GM12872 (cell line): ENCODE measurements at regions not wholly inside any gene's neighbourhood (a gene's known extent, or its start where the extent isn't known, plus 50 kb on each side); places are given as distances from the start of the nearest gene placed in this dataset.

ENCODE experiments used
- TF ChIP-seq, protein P1 (sequence below): IDR thresholded peaks from 3 replicates; pipeline ENCODE4 v1.5.1; 2011; ENCODE audit warnings: low read depth, mild to moderate bottlenecking, low read length, moderate library complexity; ENCODE audit not compliant: insufficient read depth

GRCh38 chr2:188850786-188851185, 123.4 kb upstream of the COL3A1 start:
- TF ChIP-seq, protein P1, sequence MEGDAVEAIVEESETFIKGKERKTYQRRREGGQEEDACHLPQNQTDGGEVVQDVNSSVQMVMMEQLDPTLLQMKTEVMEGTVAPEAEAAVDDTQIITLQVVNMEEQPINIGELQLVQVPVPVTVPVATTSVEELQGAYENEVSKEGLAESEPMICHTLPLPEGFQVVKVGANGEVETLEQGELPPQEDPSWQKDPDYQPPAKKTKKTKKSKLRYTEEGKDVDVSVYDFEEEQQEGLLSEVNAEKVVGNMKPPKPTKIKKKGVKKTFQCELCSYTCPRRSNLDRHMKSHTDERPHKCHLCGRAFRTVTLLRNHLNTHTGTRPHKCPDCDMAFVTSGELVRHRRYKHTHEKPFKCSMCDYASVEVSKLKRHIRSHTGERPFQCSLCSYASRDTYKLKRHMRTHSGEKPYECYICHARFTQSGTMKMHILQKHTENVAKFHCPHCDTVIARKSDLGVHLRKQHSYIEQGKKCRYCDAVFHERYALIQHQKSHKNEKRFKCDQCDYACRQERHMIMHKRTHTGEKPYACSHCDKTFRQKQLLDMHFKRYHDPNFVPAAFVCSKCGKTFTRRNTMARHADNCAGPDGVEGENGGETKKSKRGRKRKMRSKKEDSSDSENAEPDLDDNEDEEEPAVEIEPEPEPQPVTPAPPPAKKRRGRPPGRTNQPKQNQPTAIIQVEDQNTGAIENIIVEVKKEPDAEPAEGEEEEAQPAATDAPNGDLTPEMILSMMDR: no peak

GRCh38 chr2:188851311-188851710, 122.9 kb upstream of the COL3A1 start:
- TF ChIP-seq, protein P1: no peak

GRCh38 chr2:188851826-188852225, 122.3 kb upstream of the COL3A1 start:
- TF ChIP-seq, protein P1: no peak

DNA sequence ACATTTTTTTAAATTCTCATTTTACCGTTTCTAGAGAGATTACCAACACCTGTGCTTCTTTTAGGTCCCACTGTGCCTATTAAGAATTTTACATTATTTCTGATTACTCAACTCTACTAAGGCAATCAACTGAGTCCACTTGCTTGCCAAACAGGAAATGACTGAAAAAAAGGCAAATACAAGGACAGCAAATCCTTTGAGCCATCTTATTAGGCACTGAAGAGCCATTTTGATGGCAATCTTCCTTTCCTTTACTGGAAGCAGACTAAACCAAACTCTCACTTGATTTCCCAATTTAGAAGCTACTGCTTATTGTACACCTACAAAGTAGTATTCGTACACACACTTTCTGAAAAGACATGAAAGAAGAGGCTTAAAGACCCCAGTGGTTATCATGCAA, 121.4 kb upstream of the COL3A1 start:
- TF ChIP-seq, protein P1: no peak

- TF ChIP-seq, protein P1: no peak
Measured at GRCh38 chr2:188853307-188853706, 120.9 kb upstream of the COL3A1 start.

- TF ChIP-seq, protein P1: no peak
Measured at GRCh38 chr2:188865681-188866080, 108.5 kb upstream of the COL3A1 start.

DNA sequence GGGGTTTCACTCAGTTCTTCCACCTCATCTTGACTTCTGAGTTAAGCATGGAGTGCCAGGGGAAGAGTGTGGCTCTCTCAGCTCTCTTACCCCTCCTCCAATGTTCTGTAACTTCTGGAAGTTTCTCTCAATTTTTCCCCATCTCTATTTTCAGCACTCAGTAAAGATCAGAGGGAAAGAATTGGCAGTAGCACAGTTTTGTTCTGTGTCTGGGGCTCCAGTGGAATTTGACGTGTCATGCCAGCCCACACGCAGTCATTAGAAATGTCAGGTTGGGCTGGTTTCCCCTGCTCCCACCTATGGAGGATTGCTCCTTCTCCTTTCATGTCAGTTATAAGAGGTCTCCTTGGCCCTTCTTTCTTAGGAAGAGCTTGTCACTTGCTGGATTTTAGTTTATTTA, 104.6 kb upstream of the COL3A1 start:
- TF ChIP-seq, protein P1: no peak

- TF ChIP-seq, protein P1: no peak
Measured at GRCh38 chr2:188870289-188870688, 103.9 kb upstream of the COL3A1 start.
